ENCODE measurements at regions not wholly inside any gene's neighbourhood (a gene's known extent, or its start where the extent isn't known, plus 50 kb on each side); places are given as distances from the start of the nearest gene placed in this dataset.

DNA sequence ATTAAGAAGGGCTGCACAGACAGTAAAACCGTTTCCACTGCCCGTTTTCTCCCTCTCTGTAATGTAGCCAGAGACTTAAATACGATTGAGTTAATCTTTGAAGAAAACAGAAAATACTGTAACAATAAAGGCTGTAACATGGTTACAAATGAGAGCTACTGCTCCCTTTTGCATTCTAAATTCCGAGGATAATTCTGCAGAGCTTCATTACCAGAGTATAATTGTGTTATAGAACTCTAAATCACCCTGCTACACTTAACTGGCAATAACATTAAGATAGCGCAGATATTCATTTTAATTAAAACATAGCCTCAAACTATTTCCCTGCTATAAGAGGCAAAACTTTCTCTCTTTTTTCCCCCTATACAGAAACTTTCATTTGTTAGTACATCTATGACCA, 283.7 kb upstream of the BRINP1 start:
- RAD21 ChIA-PET (ENCODE audit: low non-redundant PET in 1 of 2, low total read pairs in 2 of 2, uncharacterized antibody in 2 of 2, unreplicated experiment in 2 of 2) = no interaction called here
- CTCF ChIA-PET = no interaction called here
- Histone ChIP-seq H3K79me2 (ENCODE audit: insufficient read depth, low read length) (no peaks in the 10 kb centered on the region), H2AFZ (ENCODE audit: low read depth, low read length, poor library complexity, severe bottlenecking) (no peak overlapping the region), H3K27ac (ENCODE audit: low read depth, low read length) (no peak overlapping the region), H3K4me3 (replicated peaks in 1 of 2; ENCODE audit: low read depth in 1 of 2, low read length in 2 of 2) (no peak overlapping the region), H3K9ac (ENCODE audit: low read length) (no peak overlapping the region), H3K36me3 (ENCODE audit: control insufficient read depth in 1 of 2, insufficient read depth in 2 of 2, low read length in 2 of 2) (no peaks in the 10 kb centered on the region), H3K4me2 (ENCODE audit: low read length) (no peak overlapping the region), H3K27me3 (ENCODE audit: insufficient read depth, low read length) (no peaks in the 10 kb centered on the region), H3K4me1 (ENCODE audit: control insufficient read depth in 1 of 2, insufficient read depth in 2 of 2, low read length in 2 of 2) (no peaks in the 10 kb centered on the region), H3K9me3 (ENCODE audit: control insufficient read depth in 1 of 2, insufficient read depth in 1 of 2, low read depth in 1 of 2, low read length in 2 of 2) (no peaks in the 10 kb centered on the region; a peak in 1 of 4 replicates), H3K9me2 (ENCODE audit: insufficient read depth) (no peaks in the 10 kb centered on the region), H4K20me1 (ENCODE audit: insufficient read depth) (no peaks in the 10 kb centered on the region)
- TF ChIP-seq EZH2 (IDR thresholded peaks at IDR 0.05) (no peak), TCF7L2 (IDR thresholded peaks at IDR 0.05; ENCODE audit: borderline replicate concordance, extremely low read depth, insufficient read depth, insufficient read length) (no peak), SIN3A (IDR thresholded peaks at IDR 0.05; ENCODE audit: low read depth) (no peak), POLR2A (IDR thresholded peaks at IDR 0.05; ENCODE audit: borderline replicate concordance, extremely low read depth, insufficient read depth, insufficient read length) (no peak), CEBPB (IDR thresholded peaks at IDR 0.05; ENCODE audit: low read depth) (no peak), SP1 (IDR thresholded peaks at IDR 0.05; ENCODE audit: low read depth) (no peak), FOSL1 (IDR thresholded peaks at IDR 0.05; ENCODE audit: low read depth) (no peak), JUND (IDR thresholded peaks at IDR 0.05) (no peak), EZH2phosphoT487 (IDR thresholded peaks at IDR 0.05; ENCODE audit: borderline replicate concordance) (no peak), POLR2AphosphoS5 (IDR thresholded peaks at IDR 0.05; ENCODE audit: low read depth, low read length) (no peak), EGR1 (IDR thresholded peaks at IDR 0.05; ENCODE audit: low read depth) (no peak), CBX3 (IDR thresholded peaks at IDR 0.05; ENCODE audit: low read depth) (no peak)
- TF ChIP-seq, protein P1, sequence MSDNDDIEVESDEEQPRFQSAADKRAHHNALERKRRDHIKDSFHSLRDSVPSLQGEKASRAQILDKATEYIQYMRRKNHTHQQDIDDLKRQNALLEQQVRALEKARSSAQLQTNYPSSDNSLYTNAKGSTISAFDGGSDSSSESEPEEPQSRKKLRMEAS (IDR thresholded peaks at IDR 0.05) = no peak
- TF ChIP-seq, protein P2, sequence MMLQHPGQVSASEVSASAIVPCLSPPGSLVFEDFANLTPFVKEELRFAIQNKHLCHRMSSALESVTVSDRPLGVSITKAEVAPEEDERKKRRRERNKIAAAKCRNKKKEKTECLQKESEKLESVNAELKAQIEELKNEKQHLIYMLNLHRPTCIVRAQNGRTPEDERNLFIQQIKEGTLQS (IDR thresholded peaks at IDR 0.05) = no peak
- no peak for ATAC-seq
- DNase-seq (ENCODE audit: low read depth, low spot score) = no peak
- POLR2A ChIA-PET = no interaction called here
- BruUV-seq (replicated peaks) = no TSS peak
- intact Hi-C loops (cut with micrococcal nuclease) = no loop called here

DNA sequence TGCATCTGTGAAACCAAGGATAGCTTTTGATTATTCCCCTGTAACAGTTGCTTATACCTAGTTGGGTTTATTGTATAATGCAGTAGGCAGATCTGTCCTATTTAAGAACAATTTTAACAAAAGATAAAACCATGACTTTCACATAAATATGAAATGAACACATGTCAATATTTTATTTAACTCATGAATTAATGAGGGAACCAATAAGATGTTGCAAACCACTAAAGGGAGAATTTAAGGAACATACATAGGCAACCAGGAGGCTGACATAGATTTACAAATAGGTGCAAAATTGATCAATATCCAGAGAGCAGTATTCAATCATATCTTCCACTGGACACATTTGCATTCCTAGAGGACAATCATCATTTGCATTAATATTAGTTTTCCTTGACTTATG, 280.0 kb upstream of the BRINP1 start:
- BruUV-seq (replicated peaks) = no TSS peak

More for the DNA sequence above, 280.0 kb upstream of the BRINP1 start:
- Histone ChIP-seq H2AFZ (ENCODE audit: low read depth, low read length, poor library complexity, severe bottlenecking) (no peak overlapping the region), H3K9ac (ENCODE audit: low read length) (no peak overlapping the region), H3K4me1 (ENCODE audit: control insufficient read depth in 1 of 2, insufficient read depth in 2 of 2, low read length in 2 of 2) (no peaks in the 10 kb centered on the region), H3K79me2 (ENCODE audit: insufficient read depth, low read length) (no peaks in the 10 kb centered on the region), H3K9me3 (ENCODE audit: control insufficient read depth in 1 of 2, insufficient read depth in 1 of 2, low read depth in 1 of 2, low read length in 2 of 2) (no peaks in the 10 kb centered on the region; a peak in 1 of 4 replicates), H3K27ac (ENCODE audit: low read depth, low read length) (no peak overlapping the region), H3K4me3 (replicated peaks in 1 of 2; ENCODE audit: low read depth in 1 of 2, low read length in 2 of 2) (no peak overlapping the region), H3K36me3 (ENCODE audit: control insufficient read depth in 1 of 2, insufficient read depth in 2 of 2, low read length in 2 of 2) (no peaks in the 10 kb centered on the region), H3K4me2 (ENCODE audit: low read length) (no peak overlapping the region), H4K20me1 (ENCODE audit: insufficient read depth) (no peaks in the 10 kb centered on the region), H3K9me2 (ENCODE audit: insufficient read depth) (no peaks in the 10 kb centered on the region), H3K27me3 (ENCODE audit: insufficient read depth, low read length) (no peaks in the 10 kb centered on the region)
- POLR2A ChIA-PET = no interaction called here
- TF ChIP-seq, protein P3, sequence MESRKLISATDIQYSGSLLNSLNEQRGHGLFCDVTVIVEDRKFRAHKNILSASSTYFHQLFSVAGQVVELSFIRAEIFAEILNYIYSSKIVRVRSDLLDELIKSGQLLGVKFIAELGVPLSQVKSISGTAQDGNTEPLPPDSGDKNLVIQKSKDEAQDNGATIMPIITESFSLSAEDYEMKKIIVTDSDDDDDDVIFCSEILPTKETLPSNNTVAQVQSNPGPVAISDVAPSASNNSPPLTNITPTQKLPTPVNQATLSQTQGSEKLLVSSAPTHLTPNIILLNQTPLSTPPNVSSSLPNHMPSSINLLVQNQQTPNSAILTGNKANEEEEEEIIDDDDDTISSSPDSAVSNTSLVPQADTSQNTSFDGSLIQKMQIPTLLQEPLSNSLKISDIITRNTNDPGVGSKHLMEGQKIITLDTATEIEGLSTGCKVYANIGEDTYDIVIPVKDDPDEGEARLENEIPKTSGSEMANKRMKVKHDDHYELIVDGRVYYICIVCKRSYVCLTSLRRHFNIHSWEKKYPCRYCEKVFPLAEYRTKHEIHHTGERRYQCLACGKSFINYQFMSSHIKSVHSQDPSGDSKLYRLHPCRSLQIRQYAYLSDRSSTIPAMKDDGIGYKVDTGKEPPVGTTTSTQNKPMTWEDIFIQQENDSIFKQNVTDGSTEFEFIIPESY (IDR thresholded peaks at IDR 0.05; ENCODE audit: extremely low read depth, insufficient replicate concordance, low read length) = no peak
- no peak for TF ChIP-seq FOSL1 (IDR thresholded peaks at IDR 0.05; ENCODE audit: low read depth)
- TF ChIP-seq ZNF274 (IDR thresholded peaks at IDR 0.05; ENCODE audit: low read depth, low read length) = no peak
- intact Hi-C loops (cut with micrococcal nuclease) = no loop called here
- ATAC-seq (no peak), DNase-seq (ENCODE audit: low read depth, low spot score) (no peak)
- CTCF ChIA-PET = no interaction called here
- RAD21 ChIA-PET (ENCODE audit: low non-redundant PET in 1 of 2, low total read pairs in 2 of 2, uncharacterized antibody in 2 of 2, unreplicated experiment in 2 of 2) = no interaction called here

Measured in HCT116 (cell line).